Panc1 (cell line): ENCODE measurements at regions not wholly inside any gene's neighbourhood (a gene's known extent, or its start where the extent isn't known, plus 50 kb on each side); places are given as distances from the start of the nearest gene placed in this dataset.

Source experiments
- ATAC-seq: fragments of 200-7000 bp; cut with Tn5 transposase; 2 replicates; pipeline ENCODE4 v1.9.1; 2020; ENCODE audit warnings: mild to moderate bottlenecking, moderate library complexity
- BruUV-seq: library from RNA; stranded (reverse); fragments of 400-500 nt; replicated peaks from 2 replicates; lab custom pipeline; 2021; lab: Mats Ljungman, UMichigan
- CTCF ChIA-PET: fragments of 300-600 bp; sonication (Branson Sonifier 250); formaldehyde crosslinking; loops from one replicate; lab custom pipeline; 2022; ENCODE audit warnings: antibody characterized with exemption; lab: Charles Lee
- POLR2A ChIA-PET: fragments of 300-600 bp; sonication (Branson Sonifier 250); formaldehyde crosslinking; loops from one replicate; lab custom pipeline; 2022; ENCODE audit warnings: antibody characterized with exemption; lab: Charles Lee
- DNase-seq: peaks from one replicate; pipeline ENCODE4 v3.0.0-alpha.2; 2010; ENCODE audit warnings: low read depth, low spot score
- H3K27ac ChIP-seq: 2 replicates; pipeline ENCODE4 v1.5.1; 2011; ENCODE audit warnings: mild to moderate bottlenecking, low read length, inconsistent platforms
- H3K27me3 ChIP-seq: fragments of 200-500 bp; sonication (Bioruptor generic); 2 replicates; pipeline ENCODE4 v1.6.0; 2014; ENCODE audit warnings: low read length, inconsistent platforms; ENCODE audit not compliant: control insufficient read depth, insufficient read depth
- H3K36me3 ChIP-seq: fragments of 200-500 bp; sonication (Bioruptor generic); 2 replicates; pipeline ENCODE4 v1.5.1; 2014; ENCODE audit warnings: inconsistent platforms, mild to moderate bottlenecking, low read length, moderate library complexity; ENCODE audit not compliant: control insufficient read depth, insufficient read depth
- H3K4me1 ChIP-seq: 2 replicates; pipeline ENCODE4 v1.5.1; 2011; ENCODE audit warnings: inconsistent platforms, mild to moderate bottlenecking, low read length, moderate library complexity; ENCODE audit not compliant: control insufficient read depth, insufficient read depth
- H3K4me3 ChIP-seq, 2 experiments: 2 replicates each; pipeline ENCODE4 v1.5.1; 2011 to 2012; ENCODE audit warnings: low read depth in 2 of 2, low read length in 2 of 2, mild to moderate bottlenecking in 2 of 2, inconsistent platforms in 1 of 2, moderate library complexity in 1 of 2
- H3K9me3 ChIP-seq: fragments of 200-500 bp; sonication (Bioruptor generic); 2 replicates; pipeline ENCODE4 v1.5.1; 2014; ENCODE audit warnings: low read depth, mild to moderate bottlenecking, inconsistent platforms, low read length, moderate library complexity; ENCODE audit not compliant: control insufficient read depth, insufficient read depth
- POLR2AphosphoS5 ChIP-seq: IDR thresholded peaks from 2 replicates; pipeline ENCODE4 v1.6.1; 2012; ENCODE audit warnings: mild to moderate bottlenecking, low read depth, low read length, moderate library complexity
- SIN3A ChIP-seq: IDR thresholded peaks from 2 replicates; pipeline ENCODE4 v1.6.1; 2012; ENCODE audit warnings: low read depth, mild to moderate bottlenecking, low read length, moderate library complexity, borderline replicate concordance; ENCODE audit not compliant: insufficient read depth
- TCF7L2 ChIP-seq: IDR thresholded peaks from 2 replicates; pipeline ENCODE4 v1.6.1; 2011; ENCODE audit warnings: mild to moderate bottlenecking, low read depth, low read length, inconsistent platforms
- in situ Hi-C: cut with HindIII; loops from 2 replicates; pipeline ENCODE4 v1.10.0; 2016; ENCODE audit warnings: low sequenced_read_pairs, low pct_unique_long_range_greater_than_20kb
- intact Hi-C: fragments of 100-400 bp; cut with micrococcal nuclease; formaldehyde crosslinking; loops from one replicate; pipeline ENCODE4 v1.10.0; 2022; ENCODE audit not compliant: unreplicated experiment
- TF ChIP-seq, protein P1 (sequence below): fragments of 450-650 bp; IDR thresholded peaks from 2 replicates; pipeline ENCODE4 v1.5.1; 2017; ENCODE audit warnings: mild to moderate bottlenecking
- TF ChIP-seq, protein P2 (sequence below), 2 experiments: IDR thresholded peaks; 2 replicates each; pipeline ENCODE4 v1.6.1; 2011 to 2012; ENCODE audit warnings: low read depth in 2 of 2, control low read depth in 1 of 2, low read length in 1 of 2, mild to moderate bottlenecking in 1 of 2, moderate library complexity in 1 of 2; ENCODE audit not compliant: insufficient read depth in 1 of 2

DNA sequence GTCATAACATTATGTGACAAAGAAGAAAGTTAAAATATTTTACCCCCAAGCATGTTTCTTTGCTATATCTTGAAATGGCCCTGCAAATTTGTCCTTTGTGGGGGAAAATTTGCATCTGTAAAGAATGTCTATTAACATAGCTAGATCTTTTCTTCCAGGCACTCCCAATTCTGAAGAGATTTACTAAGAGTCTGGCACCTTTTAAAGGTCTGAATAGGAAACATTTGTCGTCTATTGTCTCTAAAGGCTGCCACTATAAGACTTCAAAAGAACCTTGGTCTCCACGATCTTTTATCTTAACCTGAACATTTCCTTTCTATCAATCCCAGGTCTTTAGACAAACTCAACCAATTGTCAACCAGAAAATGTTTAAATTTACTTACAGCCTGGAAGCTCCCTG lies 128.6 kb upstream of the VCX start:
- DNase-seq, result no peak
- Histone ChIP-seq H3K36me3 (no peaks in the 10 kb centered on the region), H3K4me1 (no peaks in the 10 kb centered on the region), H3K27ac (no peak overlapping the region), H3K9me3 (no peaks in the 10 kb centered on the region), H3K27me3 (no peaks in the 10 kb centered on the region), H3K4me3 (no peak overlapping the region)
- ChIA-PET POLR2A (no interaction called here), CTCF (no interaction called here)
- BruUV-seq, result no TSS peak
- intact Hi-C loops (no loop called here), in situ Hi-C loops (no loop called here)
- ATAC-seq, result no peak
- TF ChIP-seq TCF7L2, result no peak
- TF ChIP-seq, protein P1, sequence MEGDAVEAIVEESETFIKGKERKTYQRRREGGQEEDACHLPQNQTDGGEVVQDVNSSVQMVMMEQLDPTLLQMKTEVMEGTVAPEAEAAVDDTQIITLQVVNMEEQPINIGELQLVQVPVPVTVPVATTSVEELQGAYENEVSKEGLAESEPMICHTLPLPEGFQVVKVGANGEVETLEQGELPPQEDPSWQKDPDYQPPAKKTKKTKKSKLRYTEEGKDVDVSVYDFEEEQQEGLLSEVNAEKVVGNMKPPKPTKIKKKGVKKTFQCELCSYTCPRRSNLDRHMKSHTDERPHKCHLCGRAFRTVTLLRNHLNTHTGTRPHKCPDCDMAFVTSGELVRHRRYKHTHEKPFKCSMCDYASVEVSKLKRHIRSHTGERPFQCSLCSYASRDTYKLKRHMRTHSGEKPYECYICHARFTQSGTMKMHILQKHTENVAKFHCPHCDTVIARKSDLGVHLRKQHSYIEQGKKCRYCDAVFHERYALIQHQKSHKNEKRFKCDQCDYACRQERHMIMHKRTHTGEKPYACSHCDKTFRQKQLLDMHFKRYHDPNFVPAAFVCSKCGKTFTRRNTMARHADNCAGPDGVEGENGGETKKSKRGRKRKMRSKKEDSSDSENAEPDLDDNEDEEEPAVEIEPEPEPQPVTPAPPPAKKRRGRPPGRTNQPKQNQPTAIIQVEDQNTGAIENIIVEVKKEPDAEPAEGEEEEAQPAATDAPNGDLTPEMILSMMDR, result no peak
- TF ChIP-seq, protein P2, sequence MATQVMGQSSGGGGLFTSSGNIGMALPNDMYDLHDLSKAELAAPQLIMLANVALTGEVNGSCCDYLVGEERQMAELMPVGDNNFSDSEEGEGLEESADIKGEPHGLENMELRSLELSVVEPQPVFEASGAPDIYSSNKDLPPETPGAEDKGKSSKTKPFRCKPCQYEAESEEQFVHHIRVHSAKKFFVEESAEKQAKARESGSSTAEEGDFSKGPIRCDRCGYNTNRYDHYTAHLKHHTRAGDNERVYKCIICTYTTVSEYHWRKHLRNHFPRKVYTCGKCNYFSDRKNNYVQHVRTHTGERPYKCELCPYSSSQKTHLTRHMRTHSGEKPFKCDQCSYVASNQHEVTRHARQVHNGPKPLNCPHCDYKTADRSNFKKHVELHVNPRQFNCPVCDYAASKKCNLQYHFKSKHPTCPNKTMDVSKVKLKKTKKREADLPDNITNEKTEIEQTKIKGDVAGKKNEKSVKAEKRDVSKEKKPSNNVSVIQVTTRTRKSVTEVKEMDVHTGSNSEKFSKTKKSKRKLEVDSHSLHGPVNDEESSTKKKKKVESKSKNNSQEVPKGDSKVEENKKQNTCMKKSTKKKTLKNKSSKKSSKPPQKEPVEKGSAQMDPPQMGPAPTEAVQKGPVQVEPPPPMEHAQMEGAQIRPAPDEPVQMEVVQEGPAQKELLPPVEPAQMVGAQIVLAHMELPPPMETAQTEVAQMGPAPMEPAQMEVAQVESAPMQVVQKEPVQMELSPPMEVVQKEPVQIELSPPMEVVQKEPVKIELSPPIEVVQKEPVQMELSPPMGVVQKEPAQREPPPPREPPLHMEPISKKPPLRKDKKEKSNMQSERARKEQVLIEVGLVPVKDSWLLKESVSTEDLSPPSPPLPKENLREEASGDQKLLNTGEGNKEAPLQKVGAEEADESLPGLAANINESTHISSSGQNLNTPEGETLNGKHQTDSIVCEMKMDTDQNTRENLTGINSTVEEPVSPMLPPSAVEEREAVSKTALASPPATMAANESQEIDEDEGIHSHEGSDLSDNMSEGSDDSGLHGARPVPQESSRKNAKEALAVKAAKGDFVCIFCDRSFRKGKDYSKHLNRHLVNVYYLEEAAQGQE (IDR thresholded peaks at IDR 0.05; ENCODE audit: insufficient read depth in 1 of 2, low read depth in 2 of 2, low read length in 1 of 2), result no peak
- no peak for TF ChIP-seq POLR2AphosphoS5
- TF ChIP-seq SIN3A, result no peak

DNA sequence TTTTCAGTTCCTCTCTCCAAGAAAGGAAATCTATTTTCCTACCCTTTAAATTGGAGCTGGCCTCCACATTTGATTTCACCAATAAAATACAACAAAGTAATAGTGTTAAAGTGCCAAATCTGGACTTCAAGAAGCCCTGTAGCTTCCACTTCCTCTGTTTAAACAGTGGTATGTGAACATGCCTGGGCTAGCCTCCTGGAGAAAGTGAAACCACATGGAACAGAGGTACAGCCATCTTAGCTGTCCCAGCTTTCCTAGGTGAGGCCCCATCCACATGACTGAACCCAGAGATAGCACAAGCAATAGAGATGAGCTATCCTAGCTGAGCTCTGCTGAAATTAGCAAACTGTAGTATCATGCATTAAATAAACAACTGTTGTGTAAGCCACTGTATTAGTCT lies 131.8 kb upstream of the VCX start:
- POLR2A ChIA-PET, result no interaction called here
- no peak for ATAC-seq

More for the DNA sequence above, 131.8 kb upstream of the VCX start:
- in situ Hi-C loops (no loop called here), intact Hi-C loops (no loop called here)
- no peaks in the 10 kb centered on the region for H3K36me3 ChIP-seq
- H3K4me1 ChIP-seq, result no peaks in the 10 kb centered on the region
- H3K9me3 ChIP-seq, result no peaks in the 10 kb centered on the region
- H3K27me3 ChIP-seq, result no peaks in the 10 kb centered on the region
- no peak overlapping the region for H3K27ac ChIP-seq
- TF ChIP-seq, protein P2 (IDR thresholded peaks at IDR 0.05; ENCODE audit: insufficient read depth in 1 of 2, low read depth in 2 of 2, low read length in 1 of 2), result no peak
- TF ChIP-seq TCF7L2, result no peak
- CTCF ChIA-PET, result no interaction called here
- no TSS peak for BruUV-seq
- no peak for DNase-seq
- H3K4me3 ChIP-seq, result no peak overlapping the region
